K562 (cell line): ENCODE measurements at regions not wholly inside any gene's neighbourhood (a gene's known extent, or its start where the extent isn't known, plus 50 kb on each side); places are given as distances from the start of the nearest gene placed in this dataset.

ENCODE experiments used
- ATAC-seq: fragments of 200-7000 bp; cut with Tn5 transposase; 3 replicates; pipeline ENCODE4 v1.9.1; 2020; ENCODE audit warnings: moderate library complexity
- BruUV-seq: library from RNA; stranded (reverse); fragments of 400-500 nt; replicated peaks from 2 replicates; lab custom pipeline; 2021; lab: Mats Ljungman, UMichigan
- CTCF ChIA-PET: fragments of 300-600 bp; formaldehyde crosslinking; extraction: SDS; loops from one replicate; lab custom pipeline; 2021; ENCODE audit warnings: low intra/inter-chr PET ratio; lab: Yijun Ruan, JAX
- POLR2A ChIA-PET: fragments of 300-600, 350-650 bp; sonication (Branson Sonifier 250); formaldehyde crosslinking; extraction: SDS; loops from one replicate; lab custom pipeline; 2021; ENCODE audit warnings: antibody characterized with exemption, inconsistent platforms; lab: Yijun Ruan, JAX
- DNase-seq, 4 experiments: peaks; one replicate each; pipeline versions ENCODE4 v3.0.0 to v3.0.0-alpha.2; 2011 to 2018; ENCODE audit warnings: low spot score in 3 of 4, mixed read lengths in 3 of 4; ENCODE audit errors: extremely low read depth in 1 of 4
- FAIRE-seq: peaks from 2 replicates; lab custom pipeline; 2011; peaks lifted over from hg19 to GRCh38; lab: Jason Lieb, UNC
- H2AFZ ChIP-seq: 2 replicates; pipeline ENCODE4 v1.6.0; 2011; ENCODE audit warnings: low read depth, low read length, control low read depth, inconsistent platforms
- H3K27ac ChIP-seq: fragments of 200-600 bp; 3 replicates; pipeline ENCODE4 v1.8.0; 2011; ENCODE audit warnings: low read depth, mild to moderate bottlenecking, control low read depth, inconsistent platforms, low read length, moderate library complexity, mixed read lengths; ENCODE audit errors: extremely low read depth
- H3K27me3 ChIP-seq, 2 experiments: fragments of 300-600 bp in 1 of 2; 2 replicates in 1 of 2; 3 replicates in 1 of 2; pipeline versions ENCODE4 v1.6.0 to v1.8.0; 2011; ENCODE audit warnings: inconsistent platforms in 2 of 2, low read length in 2 of 2, mild to moderate bottlenecking in 1 of 2, mixed read lengths in 1 of 2, moderate library complexity in 1 of 2; ENCODE audit not compliant: control insufficient read depth in 2 of 2, insufficient read depth in 2 of 2
- H3K36me3 ChIP-seq: fragments of 300-600 bp; 3 replicates; pipeline ENCODE4 v1.8.0; 2011; ENCODE audit warnings: mild to moderate bottlenecking, low read length, inconsistent platforms; ENCODE audit not compliant: control insufficient read depth, insufficient read depth
- H3K4me1 ChIP-seq, 2 experiments: fragments of 200-600 bp in 1 of 2; replicated peaks in 1 of 2; 2 replicates in 1 of 2; 3 replicates in 1 of 2; pipeline versions ENCODE4 v1.5.1 to v1.8.0; 2011; ENCODE audit warnings: inconsistent platforms in 2 of 2, low read length in 2 of 2, mild to moderate bottlenecking in 1 of 2, mixed read lengths in 1 of 2, moderate library complexity in 1 of 2; ENCODE audit not compliant: control insufficient read depth in 2 of 2, insufficient read depth in 2 of 2
- H3K4me2 ChIP-seq: 2 replicates; pipeline ENCODE4 v1.6.1; 2011; ENCODE audit warnings: low read length, control low read depth, inconsistent platforms, mixed read lengths; ENCODE audit not compliant: insufficient read depth
- H3K4me3 ChIP-seq: fragments of 200-600 bp; sonication (generic), shearing (Covaris generic); 2 replicates; pipeline ENCODE4 v1.5.1; 2016; ENCODE audit warnings: control low read depth, inconsistent platforms
- H3K79me2 ChIP-seq: fragments of 200-600 bp; 3 replicates; pipeline ENCODE4 v1.8.0; 2011; ENCODE audit warnings: low read length, inconsistent platforms; ENCODE audit not compliant: control insufficient read depth, insufficient read depth
- H3K9ac ChIP-seq, 2 experiments: 2 replicates each; pipeline versions ENCODE4 v1.6.0 to v1.6.1; 2011; ENCODE audit warnings: low read depth in 2 of 2, low read length in 2 of 2, control low read depth in 1 of 2, inconsistent platforms in 1 of 2, mild to moderate bottlenecking in 1 of 2, mixed read lengths in 1 of 2; ENCODE audit not compliant: insufficient read depth in 1 of 2
- H3K9me1 ChIP-seq: one replicate; pipeline ENCODE4 v1.6.0; 2011; ENCODE audit warnings: inconsistent platforms, mild to moderate bottlenecking, low read length, moderate library complexity; ENCODE audit not compliant: control insufficient read depth, insufficient read depth
- H3K9me3 ChIP-seq: replicated peaks from 2 replicates; pipeline ENCODE4 v1.5.1; 2011; ENCODE audit warnings: low read depth, low read length, inconsistent platforms; ENCODE audit not compliant: control insufficient read depth, insufficient read depth
- H4K20me1 ChIP-seq: replicated peaks from 2 replicates; pipeline ENCODE4 v1.6.1; 2011; ENCODE audit warnings: low read length, inconsistent platforms, mixed read lengths; ENCODE audit not compliant: control insufficient read depth, insufficient read depth
- CBX5 ChIP-seq: IDR thresholded peaks from 2 replicates; pipeline ENCODE4 v1.6.1; 2014; ENCODE audit warnings: low read depth, borderline replicate concordance
- HDAC2 ChIP-seq: fragments of 450-650 bp; IDR thresholded peaks from 2 replicates; pipeline ENCODE4 v1.6.1; 2016; ENCODE audit warnings: mild to moderate bottlenecking
- HDAC8 ChIP-seq: fragments of 450-650 bp; IDR thresholded peaks from 2 replicates; pipeline ENCODE4 v1.6.1; 2016; ENCODE audit warnings: mild to moderate bottlenecking, missing genetic modification characterization, moderate library complexity, missing compliant biosample characterization
- HNRNPH1 ChIP-seq: fragments of 200-400 bp; formaldehyde crosslinking; optimal IDR thresholded peaks from 2 replicates; pipeline ENCODE3; 2017; ENCODE audit warnings: low read depth, mild to moderate bottlenecking, low read length, moderate library complexity
- KAT8 ChIP-seq: fragments of 450-650 bp; IDR thresholded peaks from 2 replicates; pipeline ENCODE4 v1.6.1; 2016; ENCODE audit warnings: low read depth, mild to moderate bottlenecking
- NONO ChIP-seq, 2 experiments: fragments of 200-400 bp in 1 of 2; fragments of 450-650 bp in 1 of 2; formaldehyde crosslinking in 1 of 2; IDR thresholded peaks; 2 replicates each; pipeline ENCODE4 v1.6.1; 2017; ENCODE audit warnings: low read depth in 2 of 2, mild to moderate bottlenecking in 2 of 2, moderate library complexity in 2 of 2, low read length in 1 of 2
- NR4A1 ChIP-seq, 2 experiments: fragments of 250-450 bp in 1 of 2; fragments of 450-650 bp in 1 of 2; sonication (Bioruptor Pico) in 1 of 2; IDR thresholded peaks; 2 replicates each; pipeline versions ENCODE4 v1.4.0 to v1.6.1; 2016 to 2020; ENCODE audit warnings: mild to moderate bottlenecking in 2 of 2, missing compliant biosample characterization in 1 of 2, missing genetic modification characterization in 1 of 2, moderate library complexity in 1 of 2
- PHB2 ChIP-seq: fragments of 450-650 bp; IDR thresholded peaks from 2 replicates; pipeline ENCODE4 v1.6.1; 2017; ENCODE audit warnings: low read depth
- PTTG1 ChIP-seq: fragments of 450-650 bp; IDR thresholded peaks from 2 replicates; pipeline ENCODE4 v1.6.1; 2016; ENCODE audit warnings: low read depth, mild to moderate bottlenecking, missing genetic modification characterization, missing compliant biosample characterization
- SNRNP70 ChIP-seq: fragments of 200-400 bp; formaldehyde crosslinking; optimal IDR thresholded peaks from 2 replicates; pipeline ENCODE3; 2017; ENCODE audit warnings: low read depth, low read length
- ZNF124 ChIP-seq: sonication (generic); formaldehyde crosslinking; IDR thresholded peaks from 2 replicates; pipeline ENCODE4 v1.8.1; 2022; ENCODE audit warnings: missing genetic modification reagents
- ZNF699 ChIP-seq: fragments of 250-450 bp; sonication (Bioruptor Pico); IDR thresholded peaks from 2 replicates; pipeline ENCODE4 v1.8.0; 2021; ENCODE audit warnings: mild to moderate bottlenecking, moderate library complexity; ENCODE audit not compliant: insufficient replicate concordance
- ZNF780A ChIP-seq: fragments of 250-450 bp; sonication (Bioruptor Pico); IDR thresholded peaks from 2 replicates; pipeline ENCODE4 v1.5.0; 2021; ENCODE audit warnings: mild to moderate bottlenecking
- WGBS: fragments of 100-300 bp; shearing (Covaris generic); methylation state at CpG from one replicate; pipeline ENCODE4 v1.1.6; 2016; ENCODE audit warnings: low coverage, mixed read lengths; ENCODE audit not compliant: insufficient coverage; ENCODE audit errors: missing lambda C conversion rate; 5-methylcytosine and 5-hydroxymethylcytosine counted together
- in situ Hi-C: fragments of 300-500 bp; cut with MboI; formaldehyde crosslinking; loops from 4 replicates; pipeline ENCODE4 v1.15.0; 2018; ENCODE audit warnings: inconsistent platforms, mixed read lengths
- intact Hi-C: fragments of 100-400 bp; cut with micrococcal nuclease; formaldehyde crosslinking; loops from 2 replicates; pipeline ENCODE4 v1.14.2; 2022
- TF ChIP-seq, protein P1 (sequence below): sonication (generic); formaldehyde crosslinking; IDR thresholded peaks from 2 replicates; pipeline ENCODE4 v1.8.0; 2022; ENCODE audit warnings: mild to moderate bottlenecking, missing genetic modification reagents, borderline replicate concordance
- TF ChIP-seq, protein P2 (sequence below): fragments of 250-450 bp; sonication (Bioruptor Pico); IDR thresholded peaks from 2 replicates; pipeline ENCODE4 v1.5.0; 2021

DNA sequence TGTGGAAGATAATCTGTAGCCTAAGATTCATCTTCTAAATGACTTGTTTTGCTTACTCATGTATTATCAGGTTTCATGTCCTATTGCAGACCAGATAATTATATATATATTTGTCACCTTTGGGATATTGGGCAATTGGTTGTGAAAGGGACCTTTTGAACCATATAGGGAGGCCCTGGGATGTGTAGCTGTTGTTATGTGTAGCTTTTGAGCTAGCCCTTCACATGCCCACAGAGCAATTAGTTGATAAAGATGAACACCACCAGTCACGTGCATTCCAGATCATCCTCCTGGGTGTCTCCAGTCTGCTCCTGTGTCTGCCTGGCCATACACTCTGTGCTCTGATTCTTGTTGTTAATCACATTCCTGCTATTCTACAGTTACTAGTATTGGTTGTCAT, 431.2 kb upstream of the FBXO33 start:
- Histone ChIP-seq H3K27ac (no peak overlapping the region), H3K9me1 (no peaks in the 10 kb centered on the region), H3K4me1 (no peaks in the 10 kb centered on the region), H3K79me2 (no peaks in the 10 kb centered on the region), H3K4me2 (no peak overlapping the region), H3K36me3 (no peaks in the 10 kb centered on the region), H2AFZ (no peak overlapping the region)
- no CpG with 5 or more reads among the region's 1 CpG for WGBS
- in situ Hi-C loops, result no loop called here
- no peak for DNase-seq
- intact Hi-C loops, result no loop called here
- BruUV-seq, result no TSS peak
- FAIRE-seq, result no peak
- POLR2A ChIA-PET, result no interaction called here
- TF ChIP-seq PHB2, result no peak
- TF ChIP-seq NONO (IDR thresholded peaks at IDR 0.05; ENCODE audit: low read depth in 2 of 2, low read length in 1 of 2), result no peak
- no peak for TF ChIP-seq HDAC2
- no peak for TF ChIP-seq KAT8
- TF ChIP-seq, all 486 proteins: peak for 0
- CTCF ChIA-PET, result no interaction called here
- H3K9me3 ChIP-seq, result no peaks in the 10 kb centered on the region
- no peaks in the 10 kb centered on the region for H4K20me1 ChIP-seq
- H3K27me3 ChIP-seq, result no peaks in the 10 kb centered on the region
- no peak for ATAC-seq
- no peak overlapping the region for H3K9ac ChIP-seq
- no peak overlapping the region for H3K4me3 ChIP-seq

DNA sequence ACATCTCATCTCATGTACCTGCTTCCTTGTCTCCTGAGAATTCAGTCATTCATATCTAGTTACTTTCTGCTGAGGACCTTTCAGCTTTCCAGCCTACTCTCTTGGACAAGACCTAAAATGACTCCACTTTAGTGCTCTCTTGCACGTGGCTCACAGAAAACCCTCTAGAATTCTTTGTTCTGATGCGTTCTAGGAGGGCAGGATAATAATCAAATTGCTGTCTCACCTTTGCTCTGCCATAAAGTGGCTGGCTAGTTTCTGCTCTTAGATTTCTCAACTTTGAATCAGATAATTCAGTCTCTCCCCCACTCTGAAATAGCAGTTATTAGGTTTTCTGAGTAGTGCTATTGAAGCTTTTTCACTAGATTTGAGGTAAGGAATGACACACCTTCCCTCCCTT, 429.5 kb upstream of the FBXO33 start:
- no peak overlapping the region for H3K27ac ChIP-seq
- 4% methylated on average over 2 of the region's 2 CpGs for WGBS
- H4K20me1 ChIP-seq, result no peaks in the 10 kb centered on the region
- H3K4me1 ChIP-seq, result no peaks in the 10 kb centered on the region
- no TSS peak for BruUV-seq
- CTCF ChIA-PET, result no interaction called here
- no peak for DNase-seq
- TF ChIP-seq, protein P1, sequence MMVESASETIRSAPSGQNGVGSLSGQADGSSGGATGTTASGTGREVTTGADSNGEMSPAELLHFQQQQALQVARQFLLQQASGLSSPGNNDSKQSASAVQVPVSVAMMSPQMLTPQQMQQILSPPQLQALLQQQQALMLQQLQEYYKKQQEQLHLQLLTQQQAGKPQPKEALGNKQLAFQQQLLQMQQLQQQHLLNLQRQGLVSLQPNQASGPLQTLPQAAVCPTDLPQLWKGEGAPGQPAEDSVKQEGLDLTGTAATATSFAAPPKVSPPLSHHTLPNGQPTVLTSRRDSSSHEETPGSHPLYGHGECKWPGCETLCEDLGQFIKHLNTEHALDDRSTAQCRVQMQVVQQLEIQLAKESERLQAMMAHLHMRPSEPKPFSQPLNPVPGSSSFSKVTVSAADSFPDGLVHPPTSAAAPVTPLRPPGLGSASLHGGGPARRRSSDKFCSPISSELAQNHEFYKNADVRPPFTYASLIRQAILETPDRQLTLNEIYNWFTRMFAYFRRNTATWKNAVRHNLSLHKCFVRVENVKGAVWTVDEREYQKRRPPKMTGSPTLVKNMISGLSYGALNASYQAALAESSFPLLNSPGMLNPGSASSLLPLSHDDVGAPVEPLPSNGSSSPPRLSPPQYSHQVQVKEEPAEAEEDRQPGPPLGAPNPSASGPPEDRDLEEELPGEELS (CRISPR knock-in tag), result no peak
- TF ChIP-seq HNRNPH1 (no peak), ZNF124 (no peak), ZNF780A (CRISPR knock-in tag) (no peak), PTTG1 (tag) (no peak), NR4A1 (CRISPR knock-in tag; IDR thresholded peaks at IDR 0.05) (no peak), NR4A1 (tag; IDR thresholded peaks at IDR 0.05) (no peak), HDAC8 (tag) (no peak), SNRNP70 (no peak), ZNF699 (CRISPR knock-in tag) (no peak), CBX5 (no peak)
- TF ChIP-seq, protein P2, sequence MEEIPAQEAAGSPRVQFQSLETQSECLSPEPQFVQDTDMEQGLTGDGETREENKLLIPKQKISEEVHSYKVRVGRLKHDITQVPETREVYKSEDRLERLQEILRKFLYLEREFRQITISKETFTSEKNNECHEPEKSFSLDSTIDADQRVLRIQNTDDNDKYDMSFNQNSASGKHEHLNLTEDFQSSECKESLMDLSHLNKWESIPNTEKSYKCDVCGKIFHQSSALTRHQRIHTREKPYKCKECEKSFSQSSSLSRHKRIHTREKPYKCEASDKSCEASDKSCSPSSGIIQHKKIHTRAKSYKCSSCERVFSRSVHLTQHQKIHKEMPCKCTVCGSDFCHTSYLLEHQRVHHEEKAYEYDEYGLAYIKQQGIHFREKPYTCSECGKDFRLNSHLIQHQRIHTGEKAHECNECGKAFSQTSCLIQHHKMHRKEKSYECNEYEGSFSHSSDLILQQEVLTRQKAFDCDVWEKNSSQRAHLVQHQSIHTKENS (CRISPR knock-in tag), result no peak
- TF ChIP-seq, all 486 proteins: peak for 0
- FAIRE-seq (no peak), ATAC-seq (no peak)
- Histone ChIP-seq H3K9me1 (no peaks in the 10 kb centered on the region), H2AFZ (no peak overlapping the region), H3K36me3 (no peaks in the 10 kb centered on the region), H3K4me3 (no peak overlapping the region), H3K27me3 (no peaks in the 10 kb centered on the region), H3K9me3 (no peaks in the 10 kb centered on the region), H3K9ac (no peak overlapping the region), H3K4me2 (no peak overlapping the region), H3K79me2 (no peaks in the 10 kb centered on the region)
- POLR2A ChIA-PET, result no interaction called here
- intact Hi-C loops (no loop called here), in situ Hi-C loops (no loop called here)
